GM12878 (cell line): ENCODE measurements at regions not wholly inside any gene's neighbourhood (a gene's known extent, or its start where the extent isn't known, plus 50 kb on each side); places are given as distances from the start of the nearest gene placed in this dataset.

Experiments used
- EZH2 ChIP-seq: IDR thresholded peaks from 2 replicates; pipeline ENCODE4 v1.6.1; 2012; ENCODE audit warnings: low read depth, mild to moderate bottlenecking, control low read depth, inconsistent platforms, low read length, borderline replicate concordance; ENCODE audit not compliant: control insufficient read depth
- POLR2AphosphoS5 ChIP-seq: IDR thresholded peaks from 2 replicates; pipeline ENCODE4 v1.6.1; 2011; ENCODE audit warnings: mild to moderate bottlenecking, low read length, inconsistent platforms
- RAD21 ChIP-seq: IDR thresholded peaks from 2 replicates; pipeline ENCODE4 v1.6.1; 2011; ENCODE audit warnings: mild to moderate bottlenecking, low read depth, low read length, moderate library complexity; ENCODE audit not compliant: insufficient read depth
- REST ChIP-seq: IDR thresholded peaks from 2 replicates; pipeline ENCODE4 v1.6.1; 2012; ENCODE audit warnings: mild to moderate bottlenecking, low read depth, low read length
- SMC3 ChIP-seq: IDR thresholded peaks from 2 replicates; pipeline ENCODE4 v1.6.1; 2011; ENCODE audit warnings: low read length, improper control_type of control experiment, borderline replicate concordance
- TF ChIP-seq, protein P1 (sequence below), 3 experiments: IDR thresholded peaks in 2 of 3; conservative IDR thresholded peaks in 1 of 3; 2 replicates each; pipeline ENCODE4 v1.5.1; 2011; ENCODE audit warnings: low read depth in 3 of 3, low read length in 3 of 3, mild to moderate bottlenecking in 3 of 3, control low read depth in 2 of 3, moderate library complexity in 2 of 3, inconsistent platforms in 1 of 3, mixed read lengths in 1 of 3; ENCODE audit not compliant: control insufficient read depth in 2 of 3, insufficient read depth in 1 of 3; ENCODE audit errors: extremely low read depth in 1 of 3

GRCh38 chr14:65211341-65211987 lies 109.1 kb upstream of the MAX start:
- TF ChIP-seq POLR2AphosphoS5 (no peak), REST (no peak), SMC3 (no peak), RAD21 (no peak), EZH2 (no peak)
- TF ChIP-seq, protein P1, sequence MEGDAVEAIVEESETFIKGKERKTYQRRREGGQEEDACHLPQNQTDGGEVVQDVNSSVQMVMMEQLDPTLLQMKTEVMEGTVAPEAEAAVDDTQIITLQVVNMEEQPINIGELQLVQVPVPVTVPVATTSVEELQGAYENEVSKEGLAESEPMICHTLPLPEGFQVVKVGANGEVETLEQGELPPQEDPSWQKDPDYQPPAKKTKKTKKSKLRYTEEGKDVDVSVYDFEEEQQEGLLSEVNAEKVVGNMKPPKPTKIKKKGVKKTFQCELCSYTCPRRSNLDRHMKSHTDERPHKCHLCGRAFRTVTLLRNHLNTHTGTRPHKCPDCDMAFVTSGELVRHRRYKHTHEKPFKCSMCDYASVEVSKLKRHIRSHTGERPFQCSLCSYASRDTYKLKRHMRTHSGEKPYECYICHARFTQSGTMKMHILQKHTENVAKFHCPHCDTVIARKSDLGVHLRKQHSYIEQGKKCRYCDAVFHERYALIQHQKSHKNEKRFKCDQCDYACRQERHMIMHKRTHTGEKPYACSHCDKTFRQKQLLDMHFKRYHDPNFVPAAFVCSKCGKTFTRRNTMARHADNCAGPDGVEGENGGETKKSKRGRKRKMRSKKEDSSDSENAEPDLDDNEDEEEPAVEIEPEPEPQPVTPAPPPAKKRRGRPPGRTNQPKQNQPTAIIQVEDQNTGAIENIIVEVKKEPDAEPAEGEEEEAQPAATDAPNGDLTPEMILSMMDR (IDR thresholded peaks at IDR 0.05 in 2 of 3, conservative IDR thresholded peaks at IDR 0.05 in 1 of 3; ENCODE audit: control insufficient read depth in 2 of 3, extremely low read depth in 1 of 3, insufficient read depth in 1 of 3, low read depth in 3 of 3, low read length in 3 of 3): no peak
